ENCODE measurements at regions not wholly inside any gene's neighbourhood (a gene's known extent, or its start where the extent isn't known, plus 50 kb on each side); places are given as distances from the start of the nearest gene placed in this dataset.

DNA sequence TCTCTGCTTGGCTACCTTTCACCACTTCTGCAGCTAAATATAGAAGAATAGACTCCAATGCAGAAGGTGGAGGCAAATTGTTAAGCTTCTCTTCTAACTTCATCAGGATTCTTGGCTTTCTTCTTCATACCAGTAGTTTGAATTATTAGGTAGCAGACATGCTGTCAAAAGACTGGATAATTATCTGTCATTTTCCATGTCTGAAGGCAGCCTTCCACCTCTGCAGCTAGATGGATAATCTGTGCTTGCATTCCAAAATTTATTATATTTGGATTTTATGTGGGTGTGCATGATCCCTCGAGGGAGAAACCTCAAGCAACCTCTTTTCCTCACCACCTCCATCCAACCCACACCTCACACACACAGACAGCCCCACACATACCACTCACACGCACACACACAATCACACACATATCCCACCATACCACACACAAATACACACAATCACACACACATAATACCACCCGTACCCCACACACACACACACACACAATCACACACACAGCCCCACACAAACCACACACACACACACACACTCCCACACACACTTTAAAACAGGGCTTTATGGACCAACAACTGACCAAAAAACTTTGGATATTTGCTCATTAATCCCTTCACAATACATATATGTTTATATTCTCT lies 145.0 kb downstream of the C7orf25 start:
- TF ChIP-seq GATA2 (IDR thresholded peaks at IDR 0.05; ENCODE audit: low read depth, low read length) (no peak), GATA3 (IDR thresholded peaks at IDR 0.05; ENCODE audit: low read depth, low read length) (no peak)

Data from SH-SY5Y (cell line).